KBM-7 (cell line): ENCODE measurements at regions not wholly inside any gene's neighbourhood (a gene's known extent, or its start where the extent isn't known, plus 50 kb on each side); places are given as distances from the start of the nearest gene placed in this dataset.
"Not testable (repeated sequence)": the region's sequence is repeated elsewhere in the genome, so short reads cannot be mapped to it uniquely, and the experiment has no call there.

Experiments used
- DNase-seq: peaks from one replicate; pipeline ENCODE4 v3.0.0-alpha.2; 2015
- in situ Hi-C: fragments of 300-500 bp; cut with MboI; formaldehyde crosslinking; loops from 2 replicates; pipeline ENCODE4 v1.14.3; 2020; ENCODE audit warnings: low sequenced_read_pairs, low pct_unique_long_range_greater_than_20kb, mixed read lengths

DNA sequence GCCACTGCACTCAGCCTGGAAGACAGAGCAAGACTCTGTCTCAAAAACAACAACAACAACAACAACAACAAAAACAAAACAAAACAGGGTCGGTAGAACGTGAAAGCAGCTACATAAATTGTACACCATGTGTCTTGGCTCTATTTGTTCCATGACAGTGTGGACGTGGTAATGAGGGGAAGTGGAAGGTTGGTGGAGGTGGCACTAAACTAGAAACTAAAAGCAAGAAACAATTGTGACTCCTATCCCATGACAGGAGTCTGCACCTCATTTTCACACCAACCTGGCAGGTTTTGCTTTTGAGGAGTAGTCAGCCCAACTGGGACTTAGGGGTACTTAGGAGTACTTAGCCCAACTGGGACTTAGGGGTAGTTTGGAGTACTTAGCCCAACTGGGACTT is 62.5 kb upstream of the MRPS9 start:
- DNase-seq, result no peak
- in situ Hi-C loops, result no loop called here

DNA sequence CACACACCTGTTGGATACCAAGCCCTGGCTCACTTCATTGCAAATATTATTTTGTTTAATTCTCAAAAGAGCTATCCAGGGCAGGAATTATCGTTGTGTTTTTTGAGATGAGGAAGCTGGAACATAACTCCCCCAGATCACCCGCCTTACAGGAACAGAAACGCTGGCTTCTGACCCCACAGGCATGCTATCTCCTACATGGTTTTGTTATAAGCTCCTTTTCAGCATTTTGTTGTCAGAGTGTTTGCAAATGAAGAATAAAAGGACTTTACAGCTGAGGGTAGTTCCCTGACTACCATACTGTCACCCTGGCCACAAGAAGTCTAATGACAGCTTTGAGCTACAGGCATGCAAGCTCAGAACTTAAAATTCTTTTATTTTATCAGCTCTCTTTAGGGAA is 62.0 kb upstream of the MRPS9 start:
- in situ Hi-C loops, result no loop called here
- DNase-seq, result peak; percentile 45

DNA sequence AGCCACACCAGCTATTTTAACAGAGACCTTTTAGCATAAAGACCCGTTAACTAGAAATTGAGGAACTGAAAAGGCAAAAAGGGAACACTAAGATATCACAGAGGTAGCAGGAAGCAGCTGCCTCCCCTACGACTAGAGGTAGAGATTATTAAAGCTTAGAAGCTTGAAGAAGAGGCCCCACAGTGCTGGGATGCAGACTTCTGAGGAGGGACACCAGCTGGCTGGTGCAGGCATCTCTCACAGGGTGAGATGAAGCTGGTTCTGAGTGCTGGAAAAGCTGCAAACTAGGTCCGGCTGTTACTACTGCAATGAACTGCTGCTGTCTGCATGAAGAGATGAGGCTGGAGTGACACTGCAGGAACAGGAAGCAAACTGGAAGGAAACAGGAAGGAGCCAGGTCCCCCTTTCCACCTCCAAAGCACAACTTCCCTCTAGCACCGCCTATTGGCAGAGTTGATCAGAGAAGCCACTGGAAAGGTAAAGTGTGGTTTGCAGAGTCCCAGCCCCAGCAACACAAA is 61.2 kb upstream of the MRPS9 start:
- in situ Hi-C loops, result no loop called here
- DNase-seq, result peak; percentile 88

- no peak for DNase-seq
- in situ Hi-C loops, result no loop called here
Measured at GRCh38 chr2:104977958-104978357, 59.9 kb upstream of the MRPS9 start.

- DNase-seq, in situ Hi-C loops: not testable (repeated sequence)
Measured at GRCh38 chr2:104979786-104980185, 58.1 kb upstream of the MRPS9 start.

DNA sequence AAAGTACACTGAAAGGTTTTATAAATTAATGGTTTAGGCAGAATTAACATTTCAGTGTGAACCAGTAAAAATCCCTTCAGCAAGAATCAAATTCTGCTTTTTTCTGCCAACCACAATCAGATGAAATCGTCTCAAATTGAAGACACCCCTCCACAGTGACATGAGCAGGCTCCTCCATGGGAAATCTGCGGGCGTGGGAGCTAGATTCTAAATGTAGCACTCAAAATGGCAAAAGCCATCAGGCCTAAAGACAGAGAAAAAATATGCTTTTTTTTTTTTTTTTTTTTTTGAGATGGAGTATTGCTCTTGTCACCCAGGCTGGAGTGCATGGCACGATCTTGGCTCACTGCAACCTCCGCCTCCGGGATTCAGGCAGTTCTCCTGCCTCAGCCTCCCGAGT is 55.8 kb upstream of the MRPS9 start:
- DNase-seq, result no peak
- in situ Hi-C loops, result no loop called here
